Renal cortex interstitium (tissue), 11 donors: ENCODE measurements at regions not wholly inside any gene's neighbourhood (a gene's known extent, or its start where the extent isn't known, plus 50 kb on each side); places are given as distances from the start of the nearest gene placed in this dataset.
"Not testable (repeated sequence)": the region's sequence is repeated elsewhere in the genome, so short reads cannot be mapped to it uniquely, and the experiment has no call there.

Experiments used
- DNase-seq, 11 donors: peaks; one replicate each; pipeline ENCODE4 v3.0.0-alpha.2; 2013; ENCODE audit warnings: low read depth in 9 of 11, low spot score in 4 of 11; ENCODE audit errors: extremely low read depth in 1 of 11

- DNase-seq = no peak
These were observed 89.5 kb downstream of the CPN2 start for GRCh38 chr3:194261581-194262063.

- no peak for DNase-seq
These were observed 88.8 kb downstream of the CPN2 start for GRCh38 chr3:194262176-194262924.

GRCh38 chr3:194262925-194263305 is 88.2 kb downstream of the CPN2 start:
- no peak for DNase-seq

GRCh38 chr3:194264631-194265504 is 86.3 kb downstream of the CPN2 start:
- not testable (repeated sequence) for DNase-seq

- peak in 1 of 11 donors; percentile 57 for DNase-seq
These were observed 85.6 kb downstream of the CPN2 start for GRCh38 chr3:194265505-194265892.

- DNase-seq = no peak
These were observed 84.8 kb downstream of the CPN2 start for GRCh38 chr3:194265996-194266964.

GRCh38 chr3:194267744-194268653 is 83.1 kb downstream of the CPN2 start:
- no peak for DNase-seq

- no peak for DNase-seq
These were observed 82.2 kb downstream of the CPN2 start for GRCh38 chr3:194268654-194269512.

- DNase-seq = no peak
These were observed 81.5 kb downstream of the CPN2 start for GRCh38 chr3:194269610-194270145.

- DNase-seq = no peak
These were observed 80.3 kb downstream of the CPN2 start for GRCh38 chr3:194270627-194271459.

GRCh38 chr3:194271460-194272035 is 79.6 kb downstream of the CPN2 start:
- no peak for DNase-seq

GRCh38 chr3:194272221-194272620 is 78.9 kb downstream of the CPN2 start:
- DNase-seq = no peak

GRCh38 chr3:194272861-194273742 is 78.0 kb downstream of the CPN2 start:
- no peak for DNase-seq

GRCh38 chr3:194273743-194274310 is 77.3 kb downstream of the CPN2 start:
- no peak for DNase-seq
